SK-N-SH treated with all-trans-retinoic acid at 6 μM for 48 hours (cell line): ENCODE measurements at regions not wholly inside any gene's neighbourhood (a gene's known extent, or its start where the extent isn't known, plus 50 kb on each side); places are given as distances from the start of the nearest gene placed in this dataset.

ENCODE experiments used
- ATAC-seq: fragments of 200-7000 bp; cut with Tn5 transposase; 3 replicates; pipeline ENCODE4 v1.9.1; 2020; ENCODE audit warnings: mild to moderate bottlenecking, moderate library complexity
- ARNTL ChIP-seq: fragments of 450-650 bp; formaldehyde crosslinking; IDR thresholded peaks from 2 replicates; pipeline ENCODE4 v1.5.0; 2020; ENCODE audit warnings: low read depth, mild to moderate bottlenecking, moderate library complexity, borderline replicate concordance
- BACH2 ChIP-seq: fragments of 250-450 bp; sonication (Bioruptor Pico); IDR thresholded peaks from 2 replicates; pipeline ENCODE4 v1.9.0; 2021; ENCODE audit warnings: mild to moderate bottlenecking, borderline replicate concordance
- CREB5 ChIP-seq: fragments of 250-450 bp; sonication (Bioruptor Pico); IDR thresholded peaks from 2 replicates; pipeline ENCODE4 v1.5.1; 2020; ENCODE audit warnings: low read depth, mild to moderate bottlenecking, moderate library complexity
- CSDC2 ChIP-seq: fragments of 250-450 bp; sonication (Bioruptor Pico); IDR thresholded peaks from 2 replicates; pipeline ENCODE4 v1.5.0; 2020; ENCODE audit warnings: mild to moderate bottlenecking, moderate library complexity
- CSRNP3 ChIP-seq: fragments of 250-450 bp; sonication (Bioruptor Pico); IDR thresholded peaks from 2 replicates; pipeline ENCODE4 v1.5.1; 2021; ENCODE audit warnings: mild to moderate bottlenecking, moderate library complexity
- ESRRG ChIP-seq: fragments of 250-450 bp; sonication (Bioruptor Pico); IDR thresholded peaks from 2 replicates; pipeline ENCODE4 v1.6.1; 2021; ENCODE audit warnings: mild to moderate bottlenecking
- GLIS3 ChIP-seq: fragments of 250-450 bp; sonication (Bioruptor Pico); IDR thresholded peaks from 2 replicates; pipeline ENCODE4 v1.5.0; 2020; ENCODE audit warnings: mild to moderate bottlenecking, moderate library complexity
- ISL1 ChIP-seq: fragments of 250-450 bp; sonication (Bioruptor Pico); IDR thresholded peaks from 2 replicates; pipeline ENCODE4 v2.1.2; 2022; ENCODE audit warnings: mild to moderate bottlenecking, moderate library complexity
- PATZ1 ChIP-seq: fragments of 250-450 bp; sonication (Bioruptor Pico); IDR thresholded peaks from 2 replicates; pipeline ENCODE4 v1.8.0; 2020; ENCODE audit warnings: mild to moderate bottlenecking, moderate library complexity, borderline replicate concordance
- POU6F1 ChIP-seq: fragments of 250-450 bp; sonication (Bioruptor Pico); IDR thresholded peaks from 2 replicates; pipeline ENCODE4 v1.8.0; 2021; ENCODE audit warnings: low read depth, mild to moderate bottlenecking, moderate library complexity, borderline replicate concordance
- PPARA ChIP-seq: fragments of 250-450 bp; sonication (Bioruptor Pico); IDR thresholded peaks from 2 replicates; pipeline ENCODE4 v1.5.0; 2020; ENCODE audit warnings: mild to moderate bottlenecking, borderline replicate concordance
- RARB ChIP-seq: fragments of 250-450 bp; sonication (Bioruptor Pico); IDR thresholded peaks from 2 replicates; pipeline ENCODE4 v1.8.0; 2021; ENCODE audit warnings: mild to moderate bottlenecking, moderate library complexity
- SNAI2 ChIP-seq: fragments of 250-450 bp; sonication (Bioruptor Pico); IDR thresholded peaks from 2 replicates; pipeline ENCODE4 v1.5.0; 2020; ENCODE audit warnings: mild to moderate bottlenecking, moderate library complexity
- TCF4 ChIP-seq: fragments of 250-450 bp; sonication (Bioruptor Pico); IDR thresholded peaks from 2 replicates; pipeline ENCODE4 v1.8.0; 2021; ENCODE audit warnings: mild to moderate bottlenecking, moderate library complexity, borderline replicate concordance
- TOX ChIP-seq: fragments of 250-450 bp; sonication (Bioruptor Pico); IDR thresholded peaks from 2 replicates; pipeline ENCODE4 v1.8.0; 2021; ENCODE audit warnings: mild to moderate bottlenecking, moderate library complexity, borderline replicate concordance
- TSHZ2 ChIP-seq: fragments of 250-450 bp; sonication (Bioruptor Pico); IDR thresholded peaks from 2 replicates; pipeline ENCODE4 v1.5.0; 2020; ENCODE audit warnings: mild to moderate bottlenecking, moderate library complexity
- ZC3H10 ChIP-seq: fragments of 250-450 bp; sonication (Bioruptor Pico); IDR thresholded peaks from 2 replicates; pipeline ENCODE4 v1.5.1; 2021; ENCODE audit warnings: mild to moderate bottlenecking, moderate library complexity
- ZFP30 ChIP-seq: fragments of 450-650 bp; formaldehyde crosslinking; IDR thresholded peaks from 2 replicates; pipeline ENCODE4 v1.5.0; 2022; ENCODE audit warnings: mild to moderate bottlenecking, moderate library complexity
- ZNF70 ChIP-seq: fragments of 450-650 bp; formaldehyde crosslinking; IDR thresholded peaks from 2 replicates; pipeline ENCODE4 v1.5.0; 2020; ENCODE audit warnings: mild to moderate bottlenecking, moderate library complexity
- ZNF8 ChIP-seq: fragments of 450-650 bp; formaldehyde crosslinking; IDR thresholded peaks from 2 replicates; pipeline ENCODE4 v1.5.0; 2020; ENCODE audit warnings: mild to moderate bottlenecking, moderate library complexity

- TF ChIP-seq ZC3H10 (CRISPR knock-in tag) (no peak), TSHZ2 (CRISPR knock-in tag) (no peak)
Observed at GRCh38 chr18:37701967-37702366, 136.4 kb upstream of the CELF4 start (continued).

GRCh38 chr18:37698508-37699040, 133.0 kb upstream of the CELF4 start:
- no peak for TF ChIP-seq TSHZ2 (CRISPR knock-in tag)
- TF ChIP-seq PATZ1 (CRISPR knock-in tag) = no peak
- TF ChIP-seq CSDC2 = no peak
- TF ChIP-seq POU6F1 (CRISPR knock-in tag) = no peak
- TF ChIP-seq ESRRG = no peak
- no peak for TF ChIP-seq ISL1 (CRISPR knock-in tag)
- TF ChIP-seq PPARA (CRISPR knock-in tag) = no peak
- no peak for TF ChIP-seq ZNF8
- TF ChIP-seq ARNTL (CRISPR knock-in tag) = no peak
- TF ChIP-seq TCF4 (CRISPR knock-in tag) = no peak
- TF ChIP-seq ZNF70 (CRISPR knock-in tag) = no peak
- TF ChIP-seq ZC3H10 (CRISPR knock-in tag) = no peak
- TF ChIP-seq TOX (CRISPR knock-in tag) = no peak
- no peak for TF ChIP-seq BACH2 (CRISPR knock-in tag)
- no peak for TF ChIP-seq RARB (CRISPR knock-in tag)
- TF ChIP-seq CSRNP3 = no peak
- ATAC-seq = no peak

GRCh38 chr18:37694516-37694915, 128.9 kb upstream of the CELF4 start:
- no peak for ATAC-seq
- no peak for TF ChIP-seq ISL1 (CRISPR knock-in tag)
- no peak for TF ChIP-seq GLIS3 (CRISPR knock-in tag)
- TF ChIP-seq RARB (CRISPR knock-in tag) = no peak
- no peak for TF ChIP-seq SNAI2 (CRISPR knock-in tag)
- no peak for TF ChIP-seq CREB5 (CRISPR knock-in tag)
- no peak for TF ChIP-seq ARNTL (CRISPR knock-in tag)
- TF ChIP-seq TOX (CRISPR knock-in tag) = no peak
- TF ChIP-seq ZFP30 (CRISPR knock-in tag) = no peak
